Left renal pelvis (tissue), 4 donors: ENCODE measurements at regions not wholly inside any gene's neighbourhood (a gene's known extent, or its start where the extent isn't known, plus 50 kb on each side); places are given as distances from the start of the nearest gene placed in this dataset.

ENCODE experiments used
- DNase-seq, 4 donors: peaks; one replicate each; pipeline ENCODE4 v3.0.0-alpha.2; 2013; ENCODE audit warnings: low read depth in 4 of 4, low spot score in 3 of 4

DNA sequence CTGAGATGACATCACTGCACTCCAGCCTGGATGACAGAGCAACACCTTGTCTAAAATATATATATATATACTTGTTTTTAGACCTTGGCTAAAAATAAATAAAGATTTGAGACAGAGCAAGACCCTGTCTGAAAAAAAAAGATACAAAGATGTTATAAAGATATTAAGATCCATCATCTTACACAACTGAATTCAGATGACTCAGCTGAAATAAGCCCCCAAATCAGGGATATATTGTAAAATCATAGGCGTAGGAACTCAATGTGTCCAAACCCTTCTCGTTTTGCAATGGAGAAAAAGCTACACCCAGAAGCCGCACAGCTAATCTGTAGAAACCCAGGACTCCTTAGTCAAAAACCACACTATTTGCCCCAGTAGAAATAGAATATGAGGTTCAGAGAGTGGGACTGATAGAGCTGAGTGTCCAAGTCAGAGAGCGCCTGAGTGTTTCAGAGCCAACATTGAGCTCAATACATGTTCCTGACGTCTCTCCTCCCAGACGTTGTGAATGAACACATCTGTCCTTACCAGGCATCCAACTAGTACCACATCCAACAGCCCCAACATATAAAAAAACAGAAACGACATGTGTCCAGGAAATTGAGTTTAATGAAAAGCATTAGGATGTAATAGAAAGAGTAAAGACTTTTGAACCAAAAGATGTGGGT is 207.9 kb upstream of the BLID start:
- no peak for DNase-seq

DNA sequence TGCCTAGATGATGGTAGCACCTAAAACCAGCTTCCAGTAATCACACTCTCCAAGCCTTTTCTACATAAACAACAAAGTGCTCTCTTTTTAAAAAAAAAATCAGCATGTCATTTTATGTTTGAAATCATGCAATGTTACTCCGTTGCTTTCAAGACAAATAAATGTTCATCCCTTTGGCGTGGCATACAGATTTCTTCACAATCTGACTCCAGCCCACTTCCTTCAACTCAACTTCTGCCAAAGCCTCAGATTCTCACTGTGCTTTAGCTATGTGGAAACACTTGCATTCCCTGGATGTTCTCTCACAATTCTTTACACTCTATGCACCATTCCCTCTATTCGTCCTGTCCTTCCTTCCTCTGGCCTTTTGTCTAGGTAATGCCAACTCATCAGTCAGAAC is 206.3 kb upstream of the BLID start:
- no peak for DNase-seq

DNA sequence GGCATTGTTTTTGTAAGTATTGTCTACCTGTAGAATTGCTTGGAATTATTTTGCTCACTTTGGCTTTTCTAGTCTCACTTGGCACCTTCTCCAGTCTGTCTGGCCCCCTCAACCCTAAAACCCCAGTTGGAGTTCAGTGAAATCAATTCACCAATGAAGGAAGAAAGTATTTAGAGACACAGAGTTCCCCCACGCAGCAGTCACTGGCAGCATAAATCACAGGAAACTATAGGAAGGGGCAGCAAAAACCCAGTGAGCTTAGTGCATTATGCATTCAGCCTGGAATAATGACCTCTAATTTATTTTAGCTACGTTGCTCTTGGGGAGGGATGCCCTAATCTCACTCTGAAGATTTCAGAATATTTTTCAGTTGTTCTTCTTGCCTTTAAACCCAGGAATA is 204.7 kb upstream of the BLID start:
- DNase-seq = no peak

DNA sequence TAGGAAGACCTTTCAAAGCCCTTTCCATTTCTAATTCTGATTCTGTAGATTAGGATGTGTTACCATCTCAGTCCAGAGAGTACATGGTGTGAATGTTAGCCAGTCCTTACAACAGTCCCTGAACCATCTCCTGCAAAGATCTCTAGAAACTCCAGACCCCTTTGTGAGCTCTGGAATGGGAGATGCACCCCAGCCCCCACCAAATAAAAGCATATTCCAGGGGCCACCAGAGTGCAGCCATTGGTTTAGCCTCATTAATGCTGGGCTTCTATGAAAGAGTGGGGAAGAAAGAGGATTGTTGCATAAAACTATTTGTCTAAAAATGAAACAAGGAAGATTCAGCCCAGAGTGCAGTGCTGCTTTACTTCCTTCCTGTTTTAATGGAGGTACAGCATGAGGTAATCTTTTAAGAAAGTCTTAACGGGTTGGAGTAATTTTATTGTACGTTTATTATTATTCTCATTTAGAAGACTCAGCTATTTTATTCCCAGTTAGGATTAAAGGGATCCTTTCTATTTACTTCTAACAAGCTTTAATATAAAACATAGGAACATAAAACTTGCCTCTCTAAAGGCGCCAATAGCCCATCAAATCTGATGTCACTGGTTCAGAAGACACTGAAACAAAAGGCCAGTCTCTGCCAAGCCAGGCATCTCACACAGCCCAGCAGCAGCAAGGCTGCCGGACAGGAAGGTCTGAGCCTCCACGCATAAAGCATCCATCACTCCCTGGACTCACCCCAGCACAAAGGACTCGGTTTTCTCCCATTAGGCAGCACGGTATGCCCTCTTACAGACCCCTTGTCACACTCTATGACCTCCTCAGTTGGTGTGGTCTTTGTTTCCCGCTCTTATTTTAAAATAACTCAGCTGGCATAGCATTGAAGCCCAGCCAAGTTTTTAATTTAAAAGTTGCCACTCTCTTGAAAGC is 203.9 kb upstream of the BLID start:
- DNase-seq = no peak

DNA sequence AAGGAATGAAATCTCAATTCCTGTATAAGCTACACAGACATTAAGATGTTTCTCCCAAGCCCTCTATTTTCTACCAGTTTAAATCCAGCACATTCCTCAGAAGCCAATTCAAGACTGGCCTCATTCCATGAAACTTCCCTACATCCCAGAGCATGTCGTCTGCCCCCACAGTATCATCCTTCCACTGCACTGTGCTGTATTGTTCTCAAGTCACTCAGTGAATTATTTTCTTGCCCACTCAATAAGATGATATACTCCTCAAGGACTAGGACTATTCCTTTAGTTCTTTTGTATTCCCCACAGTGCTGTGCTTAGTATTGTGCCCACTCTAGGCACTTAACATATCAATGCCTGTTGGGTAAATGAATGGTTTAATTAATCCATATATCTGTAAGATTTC is 203.1 kb upstream of the BLID start:
- DNase-seq = no peak

DNA sequence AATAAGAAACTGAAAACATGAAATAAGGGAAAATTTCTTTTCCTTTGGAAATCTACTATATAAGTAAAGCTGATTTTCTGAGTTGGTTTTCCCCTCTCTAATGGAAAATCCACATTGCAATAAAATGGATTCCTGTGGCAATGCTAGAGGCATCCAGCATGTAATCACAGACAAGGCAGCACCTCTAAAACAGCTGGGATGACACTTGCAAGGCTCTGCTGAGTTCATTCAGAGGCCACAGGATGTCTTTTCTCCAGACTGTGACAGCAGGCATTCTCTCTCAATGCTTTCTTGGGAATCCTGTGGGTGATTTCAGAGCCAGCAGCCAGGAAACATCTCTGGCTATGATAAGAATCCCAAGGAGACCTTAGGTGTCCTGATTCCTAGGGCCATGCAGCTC is 201.3 kb upstream of the BLID start:
- DNase-seq = peak in 1 of 4 donors; percentile 65

DNA sequence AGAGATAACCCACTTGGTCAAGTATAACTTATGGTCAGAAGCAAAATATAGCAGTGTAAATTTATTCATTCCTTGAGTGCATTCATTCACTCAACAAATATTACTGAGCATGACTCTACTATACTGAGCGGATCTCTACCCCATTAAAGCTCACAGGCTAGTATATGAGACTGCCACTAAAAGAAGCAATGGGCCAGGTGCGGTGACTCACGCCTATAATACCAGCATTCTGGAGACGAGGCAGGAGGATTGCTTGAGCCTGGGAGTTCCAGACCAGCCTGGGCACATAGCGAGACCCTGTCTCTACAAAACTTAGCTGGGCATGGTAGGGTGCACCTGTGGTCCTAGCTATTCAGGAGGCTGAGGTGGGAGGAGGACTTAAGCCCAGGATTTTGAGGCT is 197.6 kb upstream of the BLID start:
- DNase-seq = no peak

DNA sequence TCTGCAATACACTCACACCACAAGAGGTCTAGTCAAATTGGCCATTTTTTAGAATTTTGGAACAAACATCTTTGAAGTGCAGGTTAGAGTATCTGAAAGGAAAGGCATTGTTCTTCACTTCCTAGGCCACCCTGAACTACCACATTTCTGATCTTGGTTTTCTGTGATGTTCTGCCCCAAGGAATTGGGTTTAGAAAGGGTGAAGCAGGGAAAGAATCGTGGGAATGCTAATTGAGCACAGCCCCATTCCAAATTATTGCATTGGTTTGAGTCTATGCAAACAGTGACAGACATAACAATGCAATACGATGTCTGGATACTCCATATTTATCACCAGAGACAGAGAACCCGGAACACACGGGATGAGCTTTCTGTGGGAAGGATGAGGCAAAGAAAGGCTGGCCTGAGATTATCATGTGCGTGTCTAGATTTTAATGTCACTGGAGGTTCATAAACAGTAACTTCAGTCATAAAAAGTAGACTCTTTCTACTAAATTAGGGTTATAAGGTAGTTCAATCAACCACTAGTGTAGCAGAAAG is 195.3 kb upstream of the BLID start:
- no peak for DNase-seq

DNA sequence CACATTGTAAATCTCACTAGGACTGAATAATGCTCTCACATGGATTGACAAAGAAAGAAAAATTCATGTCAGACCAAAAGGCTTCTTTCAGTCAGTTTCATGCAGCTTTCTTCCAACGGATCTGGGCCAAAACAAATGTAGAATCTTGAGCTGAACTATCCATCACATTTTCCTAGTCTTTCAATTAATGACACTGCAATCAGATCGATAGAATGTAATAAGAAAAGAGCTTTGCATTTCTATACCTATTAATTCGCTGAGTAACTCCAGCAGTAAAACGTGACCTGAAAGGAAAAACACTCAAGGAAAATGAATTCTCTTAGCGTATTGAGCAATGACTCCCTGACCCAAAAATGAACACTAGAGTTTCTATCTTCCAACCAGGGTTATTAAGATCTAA is 194.8 kb upstream of the BLID start:
- DNase-seq = no peak

DNA sequence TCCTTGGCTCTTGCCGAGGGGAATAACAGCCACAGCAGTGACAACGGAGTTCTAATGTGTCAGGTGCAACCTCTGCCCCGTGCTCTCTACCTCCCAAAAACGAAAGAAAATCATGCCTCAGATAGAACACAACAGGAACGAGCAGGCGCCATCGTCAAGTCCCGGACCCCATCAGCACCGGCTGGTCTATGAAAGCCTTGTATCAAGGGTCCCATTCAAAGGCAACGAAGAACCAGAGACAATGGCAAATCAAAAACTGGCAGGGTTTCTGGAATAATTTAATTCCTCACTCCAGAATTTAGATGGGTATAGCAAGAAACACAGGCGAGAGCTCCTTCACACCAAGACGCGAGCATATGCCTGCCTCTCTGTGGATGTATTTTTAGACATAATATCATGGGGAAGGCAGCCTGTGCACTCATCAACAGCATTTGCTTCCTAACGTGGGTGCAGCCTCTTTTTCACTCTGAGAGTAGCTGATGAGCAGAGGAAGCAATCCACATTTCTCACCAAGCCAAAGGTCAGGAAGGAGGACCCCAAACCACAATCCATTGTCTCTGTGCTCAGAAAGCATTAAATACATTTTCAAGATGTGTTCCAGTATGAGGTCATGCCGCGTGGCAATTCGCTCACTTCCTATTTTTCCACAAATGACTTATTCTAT is 193.4 kb upstream of the BLID start:
- DNase-seq = no peak

DNA sequence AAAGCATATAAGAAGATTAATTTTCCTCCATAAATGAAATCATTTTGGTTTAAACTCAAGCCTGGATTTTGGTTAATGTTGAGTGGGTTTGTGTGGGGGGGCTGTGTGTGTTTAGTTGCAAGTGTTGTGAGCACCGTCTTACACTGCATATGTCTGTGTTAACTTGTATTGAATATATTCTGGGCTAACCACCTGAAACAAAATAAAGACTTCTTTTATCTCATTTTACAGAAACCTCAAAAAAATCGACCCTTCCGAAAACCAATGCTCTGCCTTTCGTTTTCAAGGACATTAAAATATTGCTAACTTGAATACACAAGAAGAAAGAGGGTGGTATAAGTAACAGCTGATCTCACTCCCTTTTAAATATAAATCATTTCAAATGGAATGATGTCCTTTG is 192.2 kb upstream of the BLID start:
- DNase-seq = no peak

DNA sequence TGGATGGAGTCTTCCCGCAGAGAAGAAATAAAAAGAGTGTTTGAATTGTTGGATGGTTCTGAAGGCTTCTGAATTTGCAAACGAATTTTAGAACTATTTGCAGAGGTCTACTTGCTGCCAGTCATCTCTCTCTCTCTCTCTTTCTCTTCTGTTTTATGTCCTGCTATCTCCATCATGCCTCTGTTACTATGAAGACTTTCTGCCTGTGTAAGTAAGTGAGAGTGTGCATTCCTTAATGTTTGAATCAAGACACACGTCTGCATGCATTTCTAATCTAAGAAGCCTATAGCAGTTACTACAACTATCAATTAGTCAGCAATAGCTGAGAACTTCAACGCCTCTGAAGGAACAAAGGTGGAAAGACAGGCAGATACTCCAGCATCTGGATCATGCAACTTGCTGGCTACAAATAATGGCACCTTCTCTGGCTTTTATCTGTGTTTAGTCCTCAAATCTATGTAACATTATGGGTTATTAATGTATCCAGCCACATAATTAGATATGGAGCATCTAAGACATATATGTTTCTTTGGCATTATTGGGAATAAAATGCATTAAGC is 191.5 kb upstream of the BLID start:
- DNase-seq = no peak

DNA sequence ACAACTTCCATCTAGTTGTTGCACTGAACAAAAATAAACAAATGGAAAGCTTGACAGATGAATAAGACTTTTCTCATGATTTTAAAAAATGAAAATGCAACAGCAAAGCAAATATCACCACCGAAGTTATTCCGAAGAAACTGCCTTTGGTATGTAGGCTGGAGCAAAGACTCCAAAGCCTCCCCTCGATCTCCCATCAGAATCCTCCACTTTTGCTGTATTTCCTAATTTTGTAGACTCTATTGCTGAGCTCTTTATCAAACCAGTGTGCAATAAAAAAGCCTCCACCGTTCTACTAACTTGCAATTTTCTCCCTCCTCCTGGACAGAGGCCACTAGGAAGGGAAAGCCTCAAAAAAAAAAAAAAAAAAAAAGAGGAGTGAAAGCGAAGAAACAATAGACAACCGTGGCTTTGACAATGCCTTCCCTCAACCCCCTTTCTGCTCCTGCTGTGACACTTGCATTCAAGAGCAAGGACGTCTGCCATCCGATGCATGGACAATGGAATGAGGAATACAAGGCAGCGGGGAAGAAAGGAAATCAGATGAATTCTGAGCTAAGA is 190.9 kb upstream of the BLID start:
- DNase-seq = no peak

DNA sequence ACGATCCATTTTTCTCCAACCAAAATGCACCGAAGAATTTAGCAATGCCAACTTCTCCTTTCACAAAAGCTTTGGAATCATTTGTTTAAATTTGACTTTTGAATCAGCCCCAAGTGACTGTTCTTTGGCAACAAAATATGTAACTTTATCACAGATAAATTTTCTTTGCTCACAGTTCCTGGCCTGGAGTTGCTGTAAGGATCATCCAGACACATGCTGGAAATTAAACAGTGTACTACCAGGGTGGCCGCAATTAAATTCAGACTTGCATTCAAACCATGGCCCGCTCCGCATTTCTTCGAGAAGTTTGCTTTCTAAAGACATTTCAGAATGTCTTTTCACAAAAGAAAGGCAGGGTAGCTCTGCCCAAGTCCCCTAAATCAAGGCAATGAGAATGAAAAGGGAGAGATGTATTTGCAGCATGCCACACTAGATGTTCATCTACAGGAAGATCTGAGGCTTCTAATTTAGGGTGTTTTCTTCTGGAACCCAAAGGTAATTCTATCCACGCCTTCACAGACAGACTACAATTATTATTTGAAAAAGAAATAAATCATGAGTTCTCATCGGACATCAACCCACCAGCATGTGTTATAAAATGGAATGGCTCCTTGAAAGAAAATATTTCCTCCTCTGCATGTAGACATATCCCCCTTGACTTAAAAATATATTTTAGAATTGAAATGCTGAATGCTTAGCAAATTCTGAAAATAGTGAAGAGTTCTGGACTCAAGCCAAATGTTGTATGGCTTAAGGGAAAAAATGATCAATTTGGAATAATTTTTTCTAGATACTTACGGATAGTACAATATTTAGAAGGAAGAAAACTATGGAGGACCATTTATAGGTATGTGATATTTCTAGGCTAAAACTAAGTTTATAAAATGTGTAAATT is 189.7 kb upstream of the BLID start:
- DNase-seq = no peak

DNA sequence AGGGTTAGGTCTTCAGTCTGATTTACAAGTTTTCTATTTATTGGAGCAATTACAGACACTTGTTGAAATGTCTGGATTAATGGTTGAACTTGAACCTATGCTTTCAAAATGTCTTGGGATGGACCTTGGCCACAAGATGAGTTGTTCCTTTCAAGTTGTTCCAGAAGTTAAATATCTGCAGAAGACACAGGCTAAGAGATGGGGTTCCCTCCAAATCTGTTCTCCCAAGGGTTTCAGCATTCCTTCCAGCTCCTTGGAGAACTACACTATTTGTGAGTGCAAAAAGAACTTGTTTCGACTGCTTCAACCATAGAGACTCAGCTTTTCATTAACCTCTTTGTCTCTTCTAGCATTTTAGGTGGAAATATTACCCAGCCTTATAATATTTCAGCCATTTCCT is 189.0 kb upstream of the BLID start:
- no peak for DNase-seq

DNA sequence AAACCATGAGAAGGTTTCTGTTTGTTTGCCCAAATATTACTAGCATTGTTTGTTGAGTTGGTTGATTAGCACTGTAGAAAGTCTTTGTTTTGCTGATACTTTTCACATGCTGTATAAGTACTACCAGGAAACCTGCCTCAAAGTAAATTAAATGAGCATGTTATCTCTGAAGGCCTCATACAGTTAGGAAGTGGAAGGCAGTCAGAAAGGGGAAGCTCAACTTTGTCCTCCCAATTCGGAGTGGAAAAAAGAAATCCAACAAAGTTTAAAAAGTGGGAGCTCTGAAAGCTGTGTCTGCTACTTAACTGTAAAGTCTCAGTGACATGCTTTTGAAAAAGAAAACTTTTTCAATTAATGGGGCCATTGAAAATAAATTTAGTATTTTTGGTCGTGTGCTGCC is 188.3 kb upstream of the BLID start:
- DNase-seq = no peak

DNA sequence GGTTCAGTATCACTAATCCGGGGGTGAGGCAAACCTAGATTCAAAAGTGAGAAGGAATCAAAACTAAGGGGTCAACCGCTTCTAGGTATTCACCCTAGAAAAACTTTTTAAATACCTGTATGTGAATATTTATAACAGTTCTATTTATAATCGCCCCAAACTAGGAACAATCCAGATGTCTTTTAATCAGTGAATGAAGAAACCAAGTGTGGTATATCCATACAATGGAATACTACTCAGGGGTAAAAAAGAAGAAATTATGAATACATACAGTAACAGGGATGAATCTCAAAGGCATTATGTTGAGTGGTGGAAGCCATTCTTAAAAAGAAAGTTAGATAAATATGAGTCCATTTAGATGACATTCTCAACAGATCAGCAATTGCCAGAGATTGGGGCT is 178.0 kb upstream of the BLID start:
- DNase-seq = no peak

DNA sequence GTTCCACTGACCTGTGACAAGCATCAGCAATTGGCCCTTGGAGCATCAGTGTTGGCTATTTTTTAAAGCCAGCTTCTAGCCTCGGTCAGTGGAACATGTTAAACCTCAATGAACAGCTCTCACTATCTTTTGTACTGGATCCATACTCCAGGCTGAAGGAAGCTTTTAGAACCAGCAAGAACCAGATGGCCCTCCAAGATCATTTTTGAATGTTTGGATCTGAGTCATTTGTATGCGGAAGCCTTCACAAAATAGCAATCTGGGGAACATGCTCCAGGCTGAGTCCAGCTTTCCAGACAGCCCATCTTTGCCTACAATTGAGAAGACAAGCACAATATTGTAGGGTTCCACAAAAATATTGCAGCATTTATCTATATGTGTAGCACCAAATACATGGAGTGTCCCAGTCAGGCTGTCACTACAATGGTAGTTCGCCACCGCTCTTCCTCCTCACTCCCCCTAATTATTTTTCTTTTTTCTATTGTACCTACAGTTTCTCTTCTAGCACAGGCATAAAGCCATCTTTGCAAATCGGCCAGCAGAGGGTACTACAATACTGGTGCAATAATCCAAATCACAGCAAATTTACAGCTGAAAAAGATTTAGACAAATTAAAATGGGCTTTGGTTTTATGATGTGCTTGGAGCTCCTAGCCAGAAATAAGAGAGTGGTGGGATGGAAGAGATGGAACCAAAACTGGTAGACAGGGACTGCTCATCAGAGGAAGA is 177.4 kb upstream of the BLID start:
- DNase-seq = no peak

DNA sequence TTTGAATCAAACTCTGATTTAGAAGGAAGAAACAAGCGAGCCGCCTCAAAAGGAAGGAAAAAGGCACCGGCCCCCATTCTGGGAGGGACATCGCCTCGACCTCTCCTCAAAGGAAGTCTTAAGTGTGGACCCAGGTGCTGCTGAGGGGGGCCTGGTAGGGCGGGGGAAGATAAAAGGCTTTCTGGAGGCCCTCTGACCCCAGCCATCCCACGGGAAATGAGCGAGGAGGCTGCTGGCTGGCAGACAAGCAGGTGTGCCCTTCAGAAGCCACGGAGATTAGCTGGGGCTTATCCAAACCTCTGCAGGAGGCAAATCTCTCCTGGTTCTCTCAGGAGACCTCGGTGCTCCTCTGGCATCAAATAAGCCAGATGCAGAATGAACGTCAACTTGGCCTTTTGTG is 171.4 kb upstream of the BLID start:
- no peak for DNase-seq
